ENCODE measurements at regions not wholly inside any gene's neighbourhood (a gene's known extent, or its start where the extent isn't known, plus 50 kb on each side); places are given as distances from the start of the nearest gene placed in this dataset.
"Not testable (repeated sequence)": the region's sequence is repeated elsewhere in the genome, so short reads cannot be mapped to it uniquely, and the experiment has no call there.

DNA sequence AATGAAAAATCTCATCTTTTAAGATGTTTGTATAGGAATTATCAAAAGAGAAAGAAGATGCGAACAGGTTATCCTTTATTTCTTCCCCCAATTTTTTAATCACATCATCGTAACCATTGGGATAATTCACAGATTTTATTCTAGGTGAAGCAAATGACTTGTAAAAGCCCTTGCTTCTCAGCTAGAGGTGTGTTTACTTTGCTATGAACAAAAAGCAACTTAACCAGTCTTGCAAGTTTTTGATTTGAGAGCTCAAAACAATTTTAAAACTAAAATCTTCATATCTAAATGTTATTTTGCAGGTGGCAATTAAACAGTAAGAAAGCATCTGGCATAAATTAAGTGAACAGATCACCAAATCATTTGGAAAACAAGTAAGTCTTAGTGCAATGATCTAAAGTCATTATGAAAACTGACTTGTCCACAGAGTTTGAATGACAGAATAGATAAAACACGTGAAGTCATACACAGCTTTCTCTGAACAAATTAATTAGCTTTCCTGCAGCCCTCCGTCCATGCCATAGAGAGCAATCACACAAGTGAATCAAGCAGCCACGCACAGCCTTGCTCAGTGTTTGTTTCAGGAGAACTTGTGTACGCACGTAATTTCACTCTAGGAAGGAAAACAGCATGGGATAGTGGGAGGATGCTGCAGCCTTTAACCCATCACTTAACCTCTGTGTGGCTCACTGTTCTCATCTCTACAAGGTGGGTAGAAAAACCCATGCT is 85.0 kb upstream of the ZNF800 start:
- H3K27me3 Mint-ChIP-seq: peaks cover 10% of the 10 kb centered on the region
- no peaks in the 10 kb centered on the region for H3K9me3 Mint-ChIP-seq
- H3K36me3 Mint-ChIP-seq: no peaks in the 10 kb centered on the region
- H3K27ac Mint-ChIP-seq: no peak overlapping the region
- CTCF ChIA-PET: interaction anchor here (0.7 kb wide), 1 partner anchor 246 kb away, joined by 3 read pairs; no protein-coding TSS in a partner anchor
- no peak for DNase-seq
- no peaks in the 10 kb centered on the region for H3K4me1 Mint-ChIP-seq
- no peak overlapping the region for H3K4me3 Mint-ChIP-seq

DNA sequence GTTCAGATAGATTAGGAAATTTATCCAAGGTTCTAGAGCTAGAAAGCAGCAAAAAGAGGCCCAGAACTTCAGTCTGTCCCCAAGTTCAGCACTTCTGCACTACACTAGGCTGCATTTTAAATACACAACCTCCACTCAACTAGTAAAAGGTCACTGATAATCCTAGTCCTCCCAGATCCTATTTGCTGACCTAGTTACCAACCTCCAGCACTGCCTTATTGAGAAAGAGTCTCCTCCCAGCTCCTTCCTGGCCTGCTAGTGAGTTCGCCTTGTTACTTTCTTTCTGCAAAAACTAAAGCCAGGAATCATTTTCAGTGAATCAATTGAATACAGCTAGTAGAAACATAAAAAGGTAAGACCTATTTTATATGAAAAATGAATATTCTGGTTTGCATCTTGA is 84.1 kb upstream of the ZNF800 start:
- no peaks in the 10 kb centered on the region for H3K4me1 Mint-ChIP-seq
- H3K4me3 Mint-ChIP-seq: no peak overlapping the region
- H3K9me3 Mint-ChIP-seq: no peaks in the 10 kb centered on the region
- H3K27me3 Mint-ChIP-seq: peaks cover 10% of the 10 kb centered on the region
- no peaks in the 10 kb centered on the region for H3K36me3 Mint-ChIP-seq
- no peak overlapping the region for H3K27ac Mint-ChIP-seq
- CTCF ChIA-PET: no interaction called here
- DNase-seq: no peak

DNA sequence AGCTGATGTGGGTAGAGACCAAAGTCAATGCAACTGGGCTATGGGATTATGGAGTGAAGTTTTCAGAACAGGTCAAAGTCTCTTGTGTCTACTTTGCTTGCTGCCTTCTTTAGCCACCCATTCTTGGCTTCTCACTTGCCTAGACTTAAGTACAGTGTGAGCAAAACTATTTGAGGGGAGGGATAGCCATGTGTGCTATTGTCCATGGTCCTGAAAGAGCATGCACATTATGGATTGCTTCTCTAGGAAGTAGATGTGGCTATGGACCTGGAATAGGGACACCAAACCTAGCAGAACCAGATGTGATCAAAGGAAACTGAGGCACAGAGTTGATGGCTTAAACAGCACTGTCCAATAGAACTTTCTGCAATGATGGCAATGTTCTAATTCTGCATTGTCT is 81.9 kb upstream of the ZNF800 start:
- H3K36me3 Mint-ChIP-seq: no peaks in the 10 kb centered on the region
- no peak overlapping the region for H3K27ac Mint-ChIP-seq
- no peaks in the 10 kb centered on the region for H3K9me3 Mint-ChIP-seq
- no peaks in the 10 kb centered on the region for H3K4me1 Mint-ChIP-seq
- CTCF ChIA-PET: no interaction called here
- H3K27me3 Mint-ChIP-seq: peaks cover 8% of the 10 kb centered on the region
- no peak for DNase-seq
- no peak overlapping the region for H3K4me3 Mint-ChIP-seq

DNA sequence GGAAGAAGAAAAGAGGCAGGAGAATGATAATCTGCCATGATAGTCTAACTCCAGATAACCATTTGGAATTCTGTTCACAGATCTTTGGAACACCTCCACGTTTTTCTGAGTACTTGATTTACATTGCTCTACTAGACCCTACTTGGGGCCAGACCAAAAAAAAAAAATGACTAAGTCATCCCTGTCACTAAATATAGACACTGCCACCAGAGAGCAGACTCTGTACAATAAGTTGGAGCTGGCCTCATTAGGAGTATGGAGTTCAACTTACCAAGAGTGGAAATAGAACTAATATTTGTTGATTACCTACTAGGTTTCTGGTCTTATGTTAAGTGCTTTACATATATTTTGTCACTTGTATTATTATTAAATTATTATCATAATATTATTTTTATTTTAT is 80.9 kb upstream of the ZNF800 start:
- H3K27me3 Mint-ChIP-seq: peaks cover 10% of the 10 kb centered on the region
- no peak overlapping the region for H3K4me3 Mint-ChIP-seq
- no peak overlapping the region for H3K27ac Mint-ChIP-seq
- H3K4me1 Mint-ChIP-seq: no peaks in the 10 kb centered on the region
- H3K9me3 Mint-ChIP-seq: no peaks in the 10 kb centered on the region
- no peak for DNase-seq
- no peaks in the 10 kb centered on the region for H3K36me3 Mint-ChIP-seq
- CTCF ChIA-PET: no interaction called here

DNA sequence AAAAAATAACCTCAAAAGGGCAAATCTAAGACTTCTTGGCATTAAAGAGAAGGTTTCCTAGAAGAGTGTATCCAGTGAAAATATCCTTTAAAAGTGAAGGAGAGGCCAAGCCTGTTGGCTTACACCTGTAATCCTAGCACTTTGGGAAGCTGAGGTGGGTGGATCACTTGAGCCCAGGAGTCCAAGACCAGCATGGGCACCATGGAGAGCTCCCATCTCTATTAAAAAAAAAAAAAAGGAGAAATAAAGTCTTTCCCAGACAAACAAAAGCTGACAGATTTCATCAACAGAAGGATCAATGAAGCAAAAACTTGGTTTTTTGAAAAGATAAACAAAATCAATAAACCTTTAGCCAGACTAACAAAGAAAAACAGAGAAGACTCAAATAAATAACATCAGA is 67.6 kb upstream of the ZNF800 start:
- CTCF ChIA-PET: no interaction called here
- H3K27ac Mint-ChIP-seq: no peak overlapping the region
- no peaks in the 10 kb centered on the region for H3K36me3 Mint-ChIP-seq
- no peak for DNase-seq
- H3K4me3 Mint-ChIP-seq: no peak overlapping the region
- peaks cover 10% of the 10 kb centered on the region for H3K27me3 Mint-ChIP-seq
- H3K4me1 Mint-ChIP-seq: no peaks in the 10 kb centered on the region
- H3K9me3 Mint-ChIP-seq: no peaks in the 10 kb centered on the region

DNA sequence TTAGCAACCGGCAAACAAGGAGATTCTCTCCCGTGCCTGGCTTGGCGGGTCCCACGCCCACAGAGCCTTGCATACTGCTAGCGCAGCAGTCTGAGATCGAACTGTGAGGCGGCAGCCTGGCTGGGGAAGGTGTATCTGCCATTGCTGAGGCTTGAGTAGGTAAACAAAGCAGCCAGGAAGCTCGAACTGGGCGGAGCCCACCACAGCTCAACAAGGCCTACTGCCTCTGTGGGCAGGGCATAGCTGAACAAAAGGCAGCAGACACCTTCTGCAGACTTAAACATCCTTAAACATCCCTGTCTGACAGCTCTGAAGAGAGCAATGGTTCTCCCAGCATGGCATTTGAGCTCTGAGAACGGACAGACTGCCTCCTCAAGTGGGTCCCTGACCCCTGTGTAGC is 58.8 kb upstream of the ZNF800 start:
- Mint-ChIP-seq H3K4me1 (peaks cover 35% of the 10 kb centered on the region), H3K27me3 (peaks cover 49% of the 10 kb centered on the region), H3K9me3 (peaks cover 22% of the 10 kb centered on the region)
- H3K36me3 Mint-ChIP-seq, CTCF ChIA-PET, H3K27ac Mint-ChIP-seq, H3K4me3 Mint-ChIP-seq: not testable (repeated sequence)
- peak; percentile 59 for DNase-seq

DNA sequence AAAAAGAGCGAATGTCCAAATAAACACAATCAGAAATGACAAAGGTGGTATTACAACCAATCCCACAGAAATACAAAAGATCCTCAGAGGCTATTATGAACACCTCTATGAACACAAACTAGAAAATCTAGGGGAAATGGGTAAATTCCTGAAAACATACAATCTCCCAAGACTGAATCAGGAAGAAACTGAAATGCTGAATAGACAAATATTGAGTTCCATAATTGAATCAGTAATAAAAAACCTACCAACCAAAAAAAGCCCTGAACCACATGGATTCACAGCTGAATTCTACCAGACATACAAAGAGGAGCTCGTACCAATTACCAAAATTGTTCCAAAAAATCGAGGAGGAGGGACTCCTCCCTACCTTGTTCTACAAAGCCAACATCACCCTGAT is 56.1 kb upstream of the ZNF800 start:
- H3K36me3 Mint-ChIP-seq: peaks cover 5% of the 10 kb centered on the region
- no peak overlapping the region for H3K4me3 Mint-ChIP-seq
- peaks cover 53% of the 10 kb centered on the region for H3K27me3 Mint-ChIP-seq
- no peak for DNase-seq
- no peak overlapping the region for H3K27ac Mint-ChIP-seq
- H3K4me1 Mint-ChIP-seq: peaks cover 35% of the 10 kb centered on the region
- CTCF ChIA-PET: interaction anchor here (0.9 to 4.4 kb wide), 6 partner anchors 9 to 198 kb away, joined by 3 to 38 read pairs (median 4); no protein-coding TSS in a partner anchor
- peaks cover 22% of the 10 kb centered on the region for H3K9me3 Mint-ChIP-seq

DNA sequence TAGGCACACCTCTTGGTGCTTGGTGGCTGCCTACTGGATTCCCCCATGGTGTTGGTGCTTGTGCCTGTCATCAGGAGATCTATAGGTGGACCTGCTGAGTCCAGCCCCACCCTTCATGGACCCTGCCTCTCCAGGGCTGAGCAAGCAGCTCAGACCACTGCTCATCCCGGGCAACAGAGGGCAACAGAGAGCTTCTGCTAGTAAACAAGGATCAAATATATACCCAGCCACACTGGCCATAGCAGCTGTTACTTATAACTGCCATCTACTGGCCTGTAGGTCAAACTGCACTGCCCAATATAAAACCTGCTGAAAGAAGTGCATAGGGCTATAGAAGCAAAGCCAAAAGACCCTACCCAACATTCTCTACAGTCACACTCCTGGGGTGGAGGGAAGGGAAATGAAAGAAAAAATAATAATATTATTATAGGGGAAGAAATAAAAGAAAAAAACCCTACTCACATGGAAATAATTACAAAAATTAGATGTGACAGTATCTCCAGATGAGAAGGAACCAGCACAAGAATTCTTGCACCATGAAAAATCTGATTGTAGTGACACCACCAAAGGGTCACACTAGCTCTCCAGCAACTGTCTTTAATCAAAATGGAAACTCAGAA is 54.9 kb upstream of the ZNF800 start:
- CTCF ChIA-PET: interaction anchor here (0.7 to 4.4 kb wide), 21 partner anchors 8 to 762 kb away, joined by 3 to 38 read pairs (median 5); no protein-coding TSS in a partner anchor
- peak; percentile 77 for DNase-seq
- Mint-ChIP-seq H3K4me3 (no peak overlapping the region), H3K4me1 (peaks cover 35% of the 10 kb centered on the region), H3K27ac (no peak overlapping the region), H3K27me3 (peaks cover 55% of the 10 kb centered on the region), H3K36me3 (peaks cover 5% of the 10 kb centered on the region), H3K9me3 (peaks cover 21% of the 10 kb centered on the region)

DNA sequence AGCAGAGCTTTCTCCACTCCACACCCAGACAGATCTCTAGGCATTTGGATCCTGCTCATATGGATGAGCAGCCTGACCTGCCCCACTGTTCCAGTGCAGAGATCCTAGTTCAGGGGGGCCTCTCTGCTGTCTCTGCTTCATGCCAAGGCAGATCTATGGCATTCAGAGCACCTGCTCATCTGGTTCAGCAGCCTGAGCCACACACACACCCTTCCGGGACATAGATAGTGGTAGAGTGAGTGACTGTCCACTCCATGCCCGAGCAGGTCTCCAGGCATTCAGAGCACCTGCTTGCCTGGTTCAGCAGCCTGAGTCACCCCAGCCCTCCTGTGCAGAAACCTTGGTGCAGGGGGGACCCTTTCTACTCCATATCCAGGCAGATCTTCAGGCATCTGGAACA is 54.3 kb upstream of the ZNF800 start:
- Mint-ChIP-seq H3K4me3 (no peak overlapping the region), H3K36me3 (peaks cover 5% of the 10 kb centered on the region), H3K4me1 (peaks cover 35% of the 10 kb centered on the region), H3K9me3 (peaks cover 16% of the 10 kb centered on the region), H3K27ac (no peak overlapping the region), H3K27me3 (peaks cover 51% of the 10 kb centered on the region)
- CTCF ChIA-PET: interaction anchor here (1.0 to 4.4 kb wide), 16 partner anchors 11 to 762 kb away, joined by 3 to 38 read pairs (median 5); no protein-coding TSS in a partner anchor
- no peak for DNase-seq

All from activated naive CD4-positive, alpha-beta T cell treated with anti-CD3 and anti-CD28 coated beads, Interleukin-2, amount 10 ng/mL, durations not matched to agents 7 days and 5 days (primary cell).